Kidney capillary endothelial cell (primary cell): ENCODE measurements at regions not wholly inside any gene's neighbourhood (a gene's known extent, or its start where the extent isn't known, plus 50 kb on each side); places are given as distances from the start of the nearest gene placed in this dataset.
A peak's percentile ranks its signal among the peaks of the same experiment; 100 is the strongest.

Experiments used
- DNase-seq: peaks from one replicate; pipeline ENCODE4 v3.0.0-alpha.2; 2018; ENCODE audit warnings: low spot score

DNA sequence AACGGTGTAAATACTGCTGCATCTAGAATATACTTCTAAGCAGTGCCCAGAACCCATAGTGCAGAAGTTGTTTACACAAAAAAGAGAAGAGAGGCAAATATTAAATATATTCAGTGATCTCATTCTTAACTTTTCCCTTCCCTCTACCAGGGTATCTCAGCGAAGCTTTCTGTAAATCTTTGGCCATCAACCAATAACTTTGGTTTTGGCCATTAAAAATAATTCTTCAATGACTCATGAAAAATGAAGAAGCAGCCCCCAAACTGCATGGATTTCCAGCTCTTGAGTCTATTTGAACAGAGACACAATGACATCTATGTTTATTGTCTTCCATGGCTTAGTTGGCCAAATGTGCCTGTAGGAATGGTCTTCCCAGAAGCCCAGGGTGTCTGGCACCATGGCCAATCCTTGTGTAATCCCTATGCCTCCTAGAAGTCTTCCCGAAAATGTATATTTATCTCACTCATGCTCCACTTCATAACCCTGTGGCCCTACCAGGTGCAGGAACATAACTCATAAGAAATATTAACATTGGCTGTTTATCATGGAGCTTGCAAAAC, 646.6 kb downstream of the TOX3 start:
- DNase-seq: no peak

DNA sequence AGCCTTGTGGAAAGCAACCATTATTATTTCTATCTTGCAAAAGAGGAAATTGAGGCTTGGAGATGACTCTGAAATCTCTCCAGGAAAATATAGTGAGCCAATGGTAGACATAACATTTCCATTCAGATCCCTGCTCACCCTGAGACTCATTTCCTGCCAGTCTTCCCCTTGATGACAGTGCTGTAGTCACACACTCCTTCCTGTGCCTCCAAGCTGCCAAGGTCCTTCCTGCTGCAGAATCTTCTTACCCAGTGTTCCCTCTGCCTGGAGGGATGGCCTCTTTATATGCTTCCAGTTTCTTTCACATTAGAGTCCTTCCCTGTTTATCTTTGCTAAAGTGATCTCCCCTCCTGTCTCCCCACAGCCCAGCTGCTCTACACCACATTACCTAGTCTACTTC, 648.1 kb downstream of the TOX3 start:
- peak; percentile 83 for DNase-seq

DNA sequence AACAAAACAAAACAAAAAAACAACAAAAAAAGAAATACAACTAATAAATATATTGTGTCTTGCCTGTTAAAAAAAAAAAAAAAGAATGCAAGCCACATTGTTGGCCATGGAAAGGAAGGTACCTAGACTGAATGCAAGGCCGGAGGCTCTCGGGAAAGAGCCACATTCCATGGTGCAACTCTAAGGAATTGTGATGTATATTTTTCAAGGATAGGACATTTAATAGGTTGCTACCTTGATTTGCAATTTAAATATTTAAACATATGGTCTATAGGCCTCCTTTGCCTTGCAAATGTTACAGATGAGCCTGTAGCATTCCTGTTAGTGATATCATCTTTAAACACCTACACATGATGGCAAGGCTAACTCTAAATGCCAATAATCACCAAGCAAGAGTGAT, 650.9 kb downstream of the TOX3 start:
- DNase-seq: no peak

DNA sequence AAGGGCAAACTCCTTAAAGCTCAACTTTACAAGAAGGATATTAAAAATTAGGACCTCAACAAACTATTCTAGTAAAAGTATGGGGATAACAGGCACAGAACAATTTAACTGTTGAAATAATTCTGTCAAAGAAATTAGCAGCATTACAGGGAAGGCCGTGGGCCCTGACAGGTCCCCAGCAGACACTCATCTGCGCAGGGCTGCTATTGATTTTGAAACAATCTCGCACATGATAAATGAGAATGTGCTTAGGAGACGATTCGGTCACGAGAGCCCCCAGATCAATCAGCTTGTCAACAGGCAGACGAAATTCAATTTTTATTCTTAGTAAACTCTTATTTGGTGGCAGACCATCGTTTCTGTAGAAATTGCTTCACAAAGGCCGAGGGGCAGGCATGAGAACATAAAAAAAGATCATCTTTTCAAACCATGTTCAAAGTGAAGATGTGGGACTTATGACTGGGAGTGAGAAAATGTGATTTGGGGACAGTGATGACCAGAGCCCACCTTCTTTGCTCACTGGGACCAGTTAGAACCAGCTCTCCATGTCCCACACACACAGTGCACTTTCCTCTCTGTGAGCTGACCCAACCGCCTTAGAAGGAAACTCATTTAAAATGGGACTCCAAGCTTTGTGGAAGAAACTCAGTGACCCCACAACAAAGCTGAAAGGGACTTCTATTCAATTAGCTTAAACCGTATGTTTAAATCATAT, 654.5 kb downstream of the TOX3 start:
- no peak for DNase-seq

DNA sequence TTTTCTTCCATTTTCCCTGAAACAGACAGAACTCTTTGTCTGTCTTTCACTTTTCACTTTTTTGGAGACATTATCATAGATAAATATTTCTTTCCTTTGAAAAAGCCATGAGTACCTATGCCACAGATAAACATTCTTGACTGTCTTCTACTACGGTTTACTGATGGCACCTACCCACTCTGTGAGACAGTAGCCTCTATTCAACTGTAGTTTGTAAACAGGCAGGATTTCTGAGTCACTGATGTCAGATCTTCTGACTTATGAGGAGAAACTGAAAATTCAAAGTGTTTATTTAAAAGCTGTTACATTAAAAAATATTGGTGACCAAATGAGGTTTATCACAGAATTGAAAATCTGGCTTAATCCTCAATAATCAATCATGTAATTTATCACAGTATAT, 658.4 kb downstream of the TOX3 start:
- DNase-seq: no peak

DNA sequence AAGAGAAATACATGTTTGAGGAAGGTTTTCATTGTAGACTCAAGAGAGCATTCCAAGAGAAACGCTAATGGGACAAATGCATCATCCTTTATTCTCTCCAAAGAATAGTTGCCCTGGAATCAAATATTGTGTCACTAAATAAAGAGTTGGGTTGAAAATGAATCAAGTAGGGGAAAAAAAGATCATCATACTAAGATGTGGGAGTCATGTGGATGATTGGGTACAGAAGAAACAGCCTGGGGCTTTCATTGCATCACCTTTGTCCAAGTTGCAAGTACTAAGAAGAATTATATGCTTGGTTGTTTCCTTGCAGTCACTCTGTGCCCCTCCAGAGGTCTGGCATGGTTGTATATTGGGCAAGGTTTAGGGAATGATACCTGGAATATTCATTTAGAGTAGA, 658.9 kb downstream of the TOX3 start:
- DNase-seq: no peak

DNA sequence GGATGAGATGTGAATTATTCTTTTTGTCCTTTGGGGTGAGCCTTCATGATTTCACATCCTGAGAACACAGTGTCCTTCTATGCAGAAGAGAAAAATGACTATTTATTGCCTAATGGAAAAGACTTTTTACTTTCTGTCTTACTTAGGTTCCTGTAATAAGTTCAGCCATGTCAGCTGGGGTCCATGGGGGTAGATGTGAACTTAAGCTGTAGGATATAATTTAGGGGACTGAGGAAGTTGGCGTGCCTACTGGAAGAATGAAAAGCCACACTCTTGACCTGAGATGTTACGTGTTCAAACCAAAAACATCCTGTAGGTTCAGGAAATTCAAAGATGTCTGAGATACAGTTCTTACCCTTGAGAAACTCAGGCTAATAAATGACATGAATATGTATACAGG, 660.5 kb downstream of the TOX3 start:
- DNase-seq: no peak

DNA sequence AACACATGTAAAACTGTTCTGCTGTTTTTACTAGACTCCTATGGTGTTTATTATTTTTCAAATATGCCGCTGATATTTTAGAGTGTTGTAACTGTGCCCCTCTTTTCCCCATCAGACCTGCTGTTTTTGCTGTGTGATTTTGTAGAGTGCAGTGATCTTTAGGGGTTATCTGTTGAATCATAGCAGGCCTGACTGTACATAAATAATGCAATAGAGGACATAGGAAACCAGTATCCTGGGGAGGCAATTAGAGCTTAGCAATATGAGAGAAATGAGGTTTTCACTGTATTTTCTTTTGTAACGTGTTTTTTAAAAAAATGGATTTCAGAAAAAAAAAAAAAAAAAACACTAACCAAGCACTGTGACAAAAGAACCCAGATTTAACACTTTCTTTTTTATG, 662.2 kb downstream of the TOX3 start:
- DNase-seq: no peak

DNA sequence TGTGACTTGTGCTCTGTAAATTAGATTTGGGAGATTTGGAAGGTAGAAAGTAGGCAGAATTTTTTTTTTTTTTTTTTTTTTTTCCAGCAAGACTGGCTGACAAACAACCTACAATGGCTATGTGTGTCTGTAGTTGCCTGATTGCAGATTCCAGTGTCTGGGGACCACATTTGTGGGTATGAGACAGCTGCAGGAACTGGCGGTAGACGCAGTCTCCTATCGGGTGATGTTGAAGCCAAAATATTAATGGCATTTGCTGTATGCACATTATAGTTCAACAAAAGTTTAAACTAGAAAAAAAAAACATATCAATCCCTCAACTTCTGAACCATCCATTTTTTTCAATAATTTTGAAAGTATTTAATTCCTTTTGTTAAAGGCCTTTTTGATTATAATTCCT, 665.2 kb downstream of the TOX3 start:
- DNase-seq: no peak

DNA sequence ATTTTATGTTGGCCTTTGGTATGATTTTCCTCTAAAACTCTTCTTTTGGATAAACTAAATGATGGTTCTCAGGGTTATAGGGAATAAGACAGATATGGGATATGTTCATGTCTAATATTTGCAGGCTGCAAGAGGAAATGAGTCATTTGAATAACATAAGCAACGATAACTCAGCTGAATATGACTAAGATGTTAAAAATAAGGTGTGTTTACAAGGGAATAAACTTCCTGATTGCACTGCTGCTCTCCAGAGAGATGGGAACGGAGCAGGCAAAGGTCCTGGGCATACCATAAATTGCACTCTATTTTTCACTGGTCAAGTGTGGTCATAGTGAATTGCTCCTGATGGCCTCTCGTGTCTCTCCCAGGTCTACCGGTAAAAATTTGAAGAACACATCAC, 666.2 kb downstream of the TOX3 start:
- peak; percentile 91 for DNase-seq

DNA sequence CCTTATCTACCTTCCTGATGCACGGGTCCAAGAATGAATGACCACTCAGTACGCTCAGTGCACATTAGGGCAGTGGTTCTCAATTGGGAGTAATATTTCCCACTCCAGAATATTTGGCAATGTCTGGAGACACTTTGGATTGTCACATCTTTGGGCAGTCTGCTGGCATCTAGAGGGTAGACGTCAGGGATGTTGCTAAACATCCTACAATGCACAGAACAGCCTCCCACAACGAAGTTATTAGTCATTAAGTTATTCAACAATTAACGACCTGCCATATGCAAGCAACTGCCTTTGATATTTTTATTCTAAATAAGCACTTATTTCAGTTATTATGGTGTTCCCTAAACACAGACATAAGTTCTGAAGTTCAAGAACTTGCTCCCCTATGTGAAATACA, 669.3 kb downstream of the TOX3 start:
- no peak for DNase-seq

DNA sequence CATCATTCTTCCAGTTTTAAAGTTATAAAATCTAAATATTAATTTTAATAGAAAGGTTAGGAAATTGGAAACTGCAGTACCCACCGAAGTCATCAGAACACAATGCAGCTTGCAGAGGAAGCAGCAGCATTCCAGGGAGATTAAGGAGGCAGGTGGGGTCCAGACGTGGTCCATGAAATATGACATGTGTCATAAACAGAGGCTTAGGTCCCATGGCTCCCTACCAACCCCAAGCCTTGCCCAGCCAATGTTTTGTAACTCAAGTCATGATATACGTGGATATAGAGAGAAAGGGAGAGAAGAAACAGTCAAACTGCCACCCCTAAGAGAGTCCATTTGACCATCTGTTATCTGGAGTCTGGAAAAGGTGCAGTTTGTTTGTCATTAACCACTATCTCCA, 670.0 kb downstream of the TOX3 start:
- DNase-seq: no peak

DNA sequence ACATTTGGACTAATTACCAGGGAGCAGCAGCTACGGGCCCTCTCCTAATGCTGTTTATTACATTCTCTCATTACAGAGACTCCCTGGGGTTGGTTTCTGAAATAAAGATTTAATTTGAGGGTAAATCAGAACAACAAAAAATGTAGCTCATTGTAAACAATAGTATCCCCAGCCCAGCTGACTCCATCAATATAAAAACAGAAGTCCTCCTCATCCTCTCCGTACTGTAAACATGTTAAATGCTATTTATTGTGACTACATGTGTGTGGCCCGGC, 670.4 kb downstream of the TOX3 start:
- DNase-seq: no peak

DNA sequence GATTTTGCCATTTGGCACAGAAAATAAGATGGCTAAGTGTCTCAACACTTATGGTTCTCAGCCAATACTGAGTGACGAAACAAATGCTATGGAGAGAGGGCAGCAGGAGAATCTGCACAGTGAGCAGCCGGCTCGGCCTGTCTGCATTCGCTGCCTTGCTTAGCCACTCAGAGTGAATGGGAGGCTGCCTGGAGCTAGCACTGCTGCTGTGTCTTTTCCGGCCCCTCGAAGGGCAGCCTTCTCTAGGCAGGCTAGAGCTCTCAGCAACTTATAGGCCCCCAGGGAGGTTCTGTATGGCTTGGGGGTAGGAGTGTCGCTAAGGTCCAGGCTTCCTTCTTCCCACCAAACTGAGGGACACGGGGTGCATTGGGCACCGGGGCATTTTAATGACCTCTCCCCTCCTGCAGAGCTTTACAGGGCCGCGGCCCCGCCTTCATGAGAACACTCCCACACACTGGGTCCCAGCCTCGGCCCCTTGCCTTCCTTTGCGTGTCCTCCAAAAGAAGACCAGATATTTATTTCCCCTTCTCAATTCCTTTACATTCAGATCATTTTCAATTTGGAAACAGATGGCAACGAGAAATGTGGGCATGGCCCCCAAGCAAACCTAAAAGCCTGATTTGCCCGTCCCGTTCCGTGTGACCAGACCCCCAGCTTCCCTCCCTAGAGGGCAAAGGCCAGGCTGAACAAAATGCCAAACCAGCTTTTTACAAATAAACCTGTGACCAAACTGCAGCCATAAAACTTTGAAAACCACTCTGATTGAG, 670.9 kb downstream of the TOX3 start:
- no peak for DNase-seq

DNA sequence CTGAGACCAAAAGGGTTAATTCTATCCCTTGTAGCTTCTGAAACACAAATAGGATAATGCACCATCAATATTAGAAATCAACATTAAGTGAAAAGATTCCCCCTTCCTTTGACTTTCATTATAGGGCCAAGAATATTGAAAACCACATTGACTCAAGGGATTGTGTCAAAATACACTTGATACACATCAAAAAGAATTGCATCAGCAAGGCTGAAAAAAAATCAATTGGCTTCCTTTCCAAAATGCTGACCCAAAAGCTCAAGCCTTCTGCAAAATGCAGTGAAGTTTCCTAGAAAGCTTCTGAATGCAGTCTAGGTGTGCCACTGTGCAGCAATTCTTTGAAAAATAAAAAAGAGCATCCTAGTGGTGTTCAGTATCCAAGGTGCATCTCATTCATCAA, 674.4 kb downstream of the TOX3 start:
- DNase-seq: no peak

DNA sequence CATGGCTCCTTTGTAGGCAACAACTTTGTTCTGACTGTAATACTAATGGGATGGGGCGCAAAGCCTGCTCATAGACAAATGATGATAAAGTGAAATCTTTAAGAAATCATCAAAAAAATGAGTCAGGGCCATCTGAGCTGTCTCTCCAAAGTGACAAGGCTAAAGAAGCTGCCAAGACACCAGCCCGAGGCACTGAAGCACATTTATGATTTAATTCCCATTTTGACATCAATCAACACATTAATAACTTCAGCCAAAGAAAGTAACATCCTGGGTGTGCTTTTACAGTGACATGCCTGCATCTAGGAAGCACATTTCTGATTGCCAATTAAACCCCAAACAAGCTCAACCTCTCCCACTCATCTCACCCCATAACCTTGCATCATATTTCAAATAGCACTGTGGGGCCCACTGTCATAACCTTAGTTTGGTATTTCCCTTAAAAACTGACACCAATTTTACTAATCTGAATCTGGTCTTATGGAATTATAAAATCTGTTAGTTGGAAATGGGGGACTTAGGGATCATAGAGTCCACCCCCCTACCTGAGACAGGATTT, 676.6 kb downstream of the TOX3 start:
- no peak for DNase-seq

DNA sequence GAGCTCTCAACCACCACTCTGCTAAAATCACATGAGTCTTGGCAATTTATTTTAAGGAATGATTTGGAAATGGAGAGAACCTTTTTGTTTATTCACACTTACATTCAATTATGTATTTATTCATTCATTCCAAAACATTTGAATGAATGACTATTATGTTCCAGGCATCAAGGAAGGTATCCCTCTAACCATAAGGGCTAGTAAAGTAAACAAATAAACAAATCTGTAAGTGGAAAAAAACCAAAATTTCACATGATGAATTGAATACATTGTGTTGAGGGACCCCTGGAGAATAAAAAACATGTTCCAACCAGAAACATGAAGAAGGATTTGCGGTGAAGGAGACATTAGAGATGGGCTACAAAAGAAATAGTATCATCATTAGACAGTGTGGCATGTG, 677.8 kb downstream of the TOX3 start:
- no peak for DNase-seq

DNA sequence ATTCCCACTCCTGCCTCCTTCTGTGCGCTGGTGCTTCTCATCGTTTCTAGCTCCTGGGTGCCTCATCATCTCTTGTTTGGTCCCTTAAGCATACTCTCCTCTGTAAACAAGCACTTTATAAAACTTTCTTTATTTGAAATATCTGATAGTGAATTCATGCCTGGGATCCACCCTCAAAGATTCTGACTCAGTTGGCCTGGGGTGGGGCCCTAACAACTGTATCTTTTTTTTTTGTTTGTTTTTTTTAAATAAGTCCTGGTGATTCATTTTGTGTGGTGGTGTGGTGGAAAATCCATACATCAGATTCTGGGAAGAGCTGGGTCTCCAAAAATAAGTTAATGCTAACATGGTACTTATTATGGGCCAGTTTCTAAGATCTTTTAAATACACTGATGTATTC, 678.3 kb downstream of the TOX3 start:
- no peak for DNase-seq

DNA sequence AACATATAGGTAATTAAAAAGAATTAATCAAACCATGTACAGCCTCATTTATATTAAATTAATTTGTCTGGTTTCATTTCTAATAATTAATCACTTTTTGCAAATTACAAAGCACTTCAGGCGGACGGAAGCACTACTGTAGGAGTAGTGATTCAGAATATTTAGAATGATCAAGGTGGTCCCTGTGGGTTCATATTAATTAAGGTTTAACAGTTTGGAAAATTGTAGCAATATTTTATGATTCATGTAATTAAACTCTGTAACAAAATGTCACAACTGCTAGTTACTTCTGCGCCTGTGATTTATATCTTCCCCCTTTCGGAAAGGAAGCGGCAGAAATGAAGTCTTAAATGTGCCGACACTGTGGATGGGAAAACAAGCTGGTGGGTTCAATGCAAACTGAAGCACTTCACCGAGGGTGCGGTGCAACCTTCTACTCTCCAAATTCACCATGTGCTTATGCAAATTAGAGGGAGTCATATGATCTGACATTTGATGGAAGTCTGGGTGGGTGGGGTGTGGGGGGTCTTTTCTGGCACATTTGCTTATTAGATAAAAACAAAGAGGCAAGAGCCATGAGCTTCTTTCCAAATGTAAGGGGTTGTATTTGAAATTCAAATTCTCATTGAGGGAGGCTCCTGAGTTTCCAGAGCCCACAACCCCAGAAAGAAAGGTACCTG, 679.4 kb downstream of the TOX3 start:
- no peak for DNase-seq

DNA sequence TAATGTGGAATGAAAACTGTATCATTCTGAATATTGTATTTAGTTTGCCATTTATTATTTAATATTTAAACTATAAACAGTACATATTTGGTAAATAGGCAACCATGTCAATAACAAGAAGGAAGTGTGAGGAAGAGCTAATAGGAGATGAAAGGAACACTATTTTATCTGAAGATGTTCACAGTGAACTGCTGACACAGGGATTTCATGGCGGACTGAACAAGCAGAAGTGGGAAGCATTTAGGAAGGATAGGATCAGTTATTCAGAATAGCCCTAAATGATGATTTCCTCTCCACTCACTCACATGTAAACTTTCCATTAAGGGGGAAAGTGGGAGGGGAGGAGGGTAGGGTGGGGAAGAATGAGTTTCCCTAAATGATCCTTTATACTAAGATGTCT, 682.4 kb downstream of the TOX3 start:
- DNase-seq: no peak

DNA sequence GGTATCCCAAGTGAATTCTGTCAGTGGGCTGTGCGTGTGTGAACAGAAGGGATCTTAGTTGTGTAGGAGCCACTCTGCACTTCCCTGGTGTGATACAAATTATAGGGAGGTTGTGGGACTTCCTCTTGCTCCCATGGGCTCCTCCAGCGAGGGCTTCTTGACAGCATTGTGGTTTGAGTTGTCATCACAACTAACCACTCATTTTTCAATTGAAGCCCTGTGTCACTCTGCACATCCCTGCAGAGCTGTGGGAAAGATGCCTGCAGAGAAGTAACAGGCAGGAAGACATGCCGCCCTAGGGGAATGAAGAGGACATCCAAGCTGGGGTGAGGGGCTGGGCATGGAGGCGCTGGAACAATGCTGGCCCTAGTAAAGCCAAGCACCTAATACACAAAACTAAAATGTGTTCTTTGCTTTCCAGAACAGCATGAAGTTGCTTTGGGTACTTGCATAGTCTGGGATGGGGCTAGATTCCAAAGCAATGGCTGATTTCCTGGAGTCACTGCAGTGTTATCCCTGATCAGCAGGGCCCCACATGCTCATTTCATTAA, 692.5 kb downstream of the TOX3 start:
- no peak for DNase-seq

DNA sequence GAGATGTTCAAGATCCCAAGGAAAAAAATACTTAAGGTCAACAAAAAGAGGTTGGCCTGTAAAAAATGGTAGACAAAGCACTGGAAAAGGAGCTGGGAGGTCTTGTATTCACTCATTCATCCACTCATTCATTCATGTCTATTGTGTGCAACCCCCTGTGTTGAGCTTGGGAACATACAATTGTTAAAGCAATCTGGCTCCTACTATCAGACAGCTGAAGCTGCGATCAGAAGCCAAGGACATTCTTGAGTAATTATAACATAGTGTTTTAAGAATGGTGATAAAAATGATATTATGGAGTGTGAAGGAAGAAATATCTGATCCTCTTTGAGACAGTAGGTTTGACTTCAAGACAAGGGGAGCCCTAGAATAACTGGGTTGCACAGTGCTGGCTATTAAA, 693.4 kb downstream of the TOX3 start:
- no peak for DNase-seq

DNA sequence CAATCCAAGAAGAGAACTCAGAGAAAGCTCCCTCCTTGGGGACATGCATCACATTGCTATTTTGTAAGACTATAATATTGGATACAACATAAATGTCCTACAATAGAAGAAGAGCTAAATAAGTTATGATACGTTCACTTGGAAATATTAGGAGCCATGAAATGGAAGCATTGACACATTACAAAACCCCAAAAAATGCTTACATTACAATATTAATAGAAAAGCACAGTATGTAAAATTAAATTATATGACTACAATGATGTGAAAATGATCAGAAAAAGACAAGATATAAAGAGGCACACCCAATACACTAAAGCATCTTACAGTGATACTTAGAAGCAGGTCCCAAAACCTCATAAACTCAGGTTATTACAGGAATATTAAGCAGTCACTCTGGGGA, 694.1 kb downstream of the TOX3 start:
- DNase-seq: no peak
